Myocyte (in vitro differentiated cells): ENCODE measurements at regions not wholly inside any gene's neighbourhood (a gene's known extent, or its start where the extent isn't known, plus 50 kb on each side); places are given as distances from the start of the nearest gene placed in this dataset.

ENCODE experiments used
- DNase-seq: peaks from one replicate; pipeline ENCODE4 v3.0.0-alpha.2; 2012; ENCODE audit warnings: low read depth

DNA sequence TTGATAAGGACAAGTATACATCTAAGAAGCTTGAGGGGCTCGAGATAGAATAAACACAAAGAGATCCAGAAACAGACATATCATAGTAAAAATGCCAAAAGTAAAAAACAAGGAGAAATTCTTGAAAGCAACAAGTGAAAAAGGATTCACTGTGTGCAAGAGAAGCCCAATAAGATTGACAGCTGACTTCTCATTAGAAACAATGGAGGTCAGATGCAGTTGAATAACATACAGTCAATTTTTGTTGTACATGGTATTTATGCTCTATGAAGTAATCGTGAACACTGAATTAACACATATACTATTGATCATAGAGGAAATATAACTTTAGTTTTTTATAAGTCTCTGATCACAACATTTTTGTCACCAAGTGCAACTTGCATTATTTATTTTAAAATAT, 982.8 kb upstream of the SORCS1 start:
- no peak for DNase-seq

DNA sequence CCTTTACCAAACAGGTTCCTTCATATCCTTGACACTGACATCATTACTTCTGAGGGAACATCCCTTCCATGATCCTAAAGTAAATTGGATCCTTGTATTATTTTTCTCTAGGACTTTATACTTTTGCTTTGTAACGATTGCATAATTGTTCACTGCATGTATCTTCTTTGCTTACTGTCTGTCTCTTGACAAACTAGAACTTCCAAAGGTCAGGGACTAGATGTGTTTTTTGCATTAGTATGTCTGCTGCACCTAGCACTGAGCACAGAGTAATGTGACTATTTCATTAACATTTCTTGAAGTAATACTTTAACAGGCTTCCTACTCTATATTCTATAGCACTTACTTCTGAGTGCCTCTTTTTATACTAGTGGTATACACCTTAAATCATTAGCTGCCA, 976.6 kb upstream of the SORCS1 start:
- DNase-seq, result no peak

DNA sequence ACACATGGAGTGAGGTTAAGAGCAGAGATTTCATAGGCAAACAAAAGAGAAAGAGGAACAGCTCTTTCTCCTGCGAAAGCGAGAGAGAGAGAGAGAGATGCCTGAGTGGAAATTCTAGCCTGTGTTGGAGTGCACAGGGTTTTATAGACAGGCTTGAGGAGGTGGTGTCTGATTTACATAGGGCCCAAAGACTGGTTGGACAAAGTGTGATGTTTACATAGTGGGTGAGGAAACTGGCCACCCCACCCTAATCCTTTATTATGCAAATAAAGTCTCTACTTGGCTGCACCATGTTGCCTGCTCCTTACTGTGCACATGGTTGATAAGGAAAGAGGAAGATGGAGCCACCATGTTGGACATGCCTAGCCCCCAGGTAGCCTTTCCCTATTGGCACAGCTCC, 967.8 kb upstream of the SORCS1 start:
- no peak for DNase-seq

DNA sequence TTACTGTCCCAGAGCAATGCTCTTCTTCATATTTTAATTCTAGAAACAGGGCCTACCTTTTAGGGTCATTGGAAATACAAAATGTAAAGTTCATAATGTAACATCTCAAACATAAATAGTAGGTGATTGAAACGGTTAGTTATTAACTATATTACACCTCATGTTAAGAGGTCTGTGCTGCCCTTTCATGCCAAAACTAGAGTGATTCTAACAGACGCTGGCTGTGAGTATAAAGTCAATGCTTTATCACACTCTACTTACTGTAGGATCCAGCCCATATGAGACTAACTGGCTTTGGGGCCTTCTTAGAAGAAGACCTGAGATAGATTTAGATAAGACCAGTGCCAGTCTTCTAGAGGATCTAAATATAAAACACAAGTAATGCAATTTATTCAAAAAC, 966.1 kb upstream of the SORCS1 start:
- DNase-seq, result no peak

DNA sequence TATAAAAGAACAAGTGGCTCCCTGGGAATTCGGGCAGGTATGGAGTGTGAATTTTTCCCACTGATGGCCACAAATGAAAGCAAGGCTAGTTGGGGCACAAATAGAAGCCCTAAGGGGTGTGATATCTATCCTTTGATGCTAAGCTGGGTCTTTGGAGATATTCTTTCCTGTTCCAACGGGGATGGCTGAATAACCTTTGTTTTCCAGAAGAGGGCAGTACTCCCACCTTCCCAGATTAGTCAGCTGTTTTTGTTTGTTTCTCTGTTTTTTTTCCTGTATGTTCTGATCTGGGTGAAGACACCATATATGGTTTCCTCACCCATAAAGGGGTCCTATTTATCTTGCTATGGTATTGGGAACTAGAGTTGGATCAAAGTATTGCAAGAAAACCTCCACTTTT, 947.7 kb upstream of the SORCS1 start:
- no peak for DNase-seq

DNA sequence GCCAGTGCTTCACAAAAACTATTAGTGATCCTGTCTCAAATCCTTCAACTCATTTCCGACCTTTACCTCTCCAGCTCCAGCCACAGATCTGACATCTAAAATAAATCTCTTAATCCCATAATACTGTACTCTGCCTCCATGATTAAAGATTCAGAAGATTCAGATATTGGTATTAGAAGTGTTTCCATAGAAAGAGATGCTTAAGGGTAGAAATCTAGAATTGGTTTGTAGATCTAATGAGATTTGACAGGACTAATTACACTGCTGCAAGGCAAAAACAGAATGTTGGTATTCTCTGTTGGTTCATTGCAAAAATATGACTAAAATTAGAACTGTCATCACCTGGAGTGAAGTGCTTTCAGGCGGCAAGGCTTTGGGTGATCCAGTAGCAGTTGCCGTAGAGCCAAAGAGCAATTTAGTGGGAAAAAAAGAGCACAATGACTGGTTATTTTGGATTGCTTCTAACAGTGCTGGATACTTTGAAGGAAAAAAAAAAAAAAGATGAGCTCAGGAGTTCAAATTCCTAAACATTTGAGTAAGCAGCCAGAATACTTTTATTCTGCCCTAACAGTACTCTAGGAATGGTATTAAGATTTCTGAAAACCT, 940.1 kb upstream of the SORCS1 start:
- no peak for DNase-seq

DNA sequence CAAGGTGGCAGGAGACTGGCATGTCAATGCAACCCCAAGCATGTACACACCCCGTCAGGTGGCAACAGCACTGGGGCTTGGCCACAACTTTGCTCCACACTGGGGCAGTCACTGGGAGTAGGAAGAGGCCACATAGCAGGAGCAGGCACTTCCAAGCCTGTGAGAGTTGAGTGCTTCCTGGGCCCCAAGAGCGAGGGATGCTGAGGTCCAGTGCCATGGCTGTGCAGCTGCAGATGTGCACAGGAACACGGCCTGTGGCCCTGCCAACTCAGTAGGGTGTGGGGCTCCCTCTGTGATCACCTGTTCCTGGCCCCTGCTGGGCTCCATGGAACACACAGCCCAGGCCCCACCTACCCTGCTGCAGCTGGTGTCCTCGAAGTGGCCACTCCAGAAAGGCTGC, 932.8 kb upstream of the SORCS1 start:
- no peak for DNase-seq

DNA sequence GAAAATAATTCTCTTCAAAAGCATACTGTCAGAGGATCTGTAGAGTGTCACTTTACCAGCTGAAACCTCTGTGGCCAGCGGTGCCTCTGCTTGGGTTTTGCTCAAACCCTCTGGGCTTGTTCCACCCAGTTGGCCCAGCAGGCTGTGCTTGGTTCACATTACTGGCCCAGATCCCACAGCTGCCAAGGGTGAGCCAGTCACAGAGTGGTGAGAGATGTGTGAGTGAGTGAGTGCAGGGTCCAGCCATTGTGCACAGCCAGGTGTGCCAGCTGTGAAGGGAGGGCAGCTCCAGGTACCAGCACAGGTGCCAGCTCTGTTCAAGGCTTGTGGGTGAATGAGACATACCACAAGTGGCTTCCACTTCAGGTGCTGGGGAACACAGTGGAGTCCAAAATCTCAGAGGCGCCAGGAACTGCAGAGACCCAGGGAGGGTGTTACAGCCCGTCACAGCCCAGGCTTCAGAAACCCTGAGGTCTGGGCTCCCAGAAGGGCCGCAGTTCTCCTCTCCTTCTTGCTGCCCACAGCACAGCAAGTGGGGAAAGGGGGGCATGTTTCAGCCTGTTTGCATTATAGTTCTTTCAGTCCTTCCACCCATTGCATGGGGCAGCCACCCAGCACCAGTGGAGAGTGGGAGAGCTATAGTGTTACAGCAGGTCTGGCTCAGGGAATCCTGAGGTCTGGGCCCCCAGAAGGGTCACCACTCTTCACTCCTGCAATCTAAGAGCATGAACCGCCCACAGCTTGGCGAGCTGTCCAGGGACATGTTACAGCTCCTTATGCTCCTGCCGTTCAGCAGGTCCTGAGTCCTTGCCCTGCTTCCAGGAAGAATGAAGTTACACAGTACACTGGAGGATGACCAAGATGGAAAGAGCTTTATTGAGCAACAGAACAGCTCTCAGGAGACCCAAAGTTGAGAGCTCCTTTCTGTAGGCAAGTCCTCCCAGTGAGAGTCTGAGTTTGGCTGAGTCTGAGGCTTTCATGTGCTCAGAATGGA, 931.7 kb upstream of the SORCS1 start:
- DNase-seq, result no peak

DNA sequence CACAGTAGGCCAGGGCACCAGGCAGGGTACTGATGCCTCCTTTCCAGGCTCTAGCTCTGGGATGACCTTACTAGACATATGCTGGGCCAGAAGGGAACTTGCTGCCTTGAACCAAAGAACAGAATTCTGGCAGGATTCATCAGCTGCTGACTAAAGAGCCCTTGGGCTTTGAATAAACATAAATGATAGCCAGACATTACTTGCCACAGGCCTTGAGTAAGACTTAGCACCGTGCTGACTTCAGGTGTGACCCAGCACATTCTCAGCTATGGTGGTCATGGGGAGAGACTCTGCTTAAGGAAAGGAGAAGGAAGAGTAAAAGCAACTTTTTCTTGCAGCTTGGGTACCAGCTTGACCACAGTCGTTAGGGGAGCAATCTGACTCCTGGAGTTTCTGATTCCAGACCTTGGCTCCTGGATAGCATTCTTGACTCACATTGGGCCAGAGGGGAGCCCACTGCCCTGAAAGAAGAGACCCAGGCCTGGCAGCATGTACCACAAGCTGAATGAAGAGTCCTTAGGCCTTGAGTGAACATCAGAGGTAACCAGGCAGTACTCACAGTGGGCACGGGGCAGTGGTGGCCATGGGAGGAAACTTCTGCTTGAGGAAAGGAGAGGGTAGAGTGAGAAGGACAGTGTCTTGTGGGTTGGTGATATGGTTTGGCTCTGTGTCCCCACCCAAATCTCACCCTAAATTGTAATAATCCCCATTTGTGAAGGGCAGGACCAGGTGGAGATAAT, 926.1 kb upstream of the SORCS1 start:
- no peak for DNase-seq

DNA sequence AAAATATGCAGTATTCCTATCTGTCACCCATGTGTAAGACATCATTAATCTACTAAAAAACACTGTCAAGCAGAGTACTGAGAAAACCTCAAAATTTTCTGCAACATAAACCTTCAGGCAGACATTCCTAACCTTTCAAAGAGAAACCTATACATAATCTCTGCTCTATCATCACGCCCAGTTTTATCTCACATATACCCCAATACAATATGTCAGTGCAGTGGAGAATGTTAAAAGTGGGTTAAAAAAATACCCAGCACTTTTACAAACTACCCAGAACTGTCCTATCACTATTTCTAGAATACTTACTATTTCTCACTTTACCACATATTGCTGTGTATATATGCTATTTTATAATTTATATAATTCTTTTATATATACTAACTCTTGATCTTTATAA, 922.0 kb upstream of the SORCS1 start:
- DNase-seq, result no peak

DNA sequence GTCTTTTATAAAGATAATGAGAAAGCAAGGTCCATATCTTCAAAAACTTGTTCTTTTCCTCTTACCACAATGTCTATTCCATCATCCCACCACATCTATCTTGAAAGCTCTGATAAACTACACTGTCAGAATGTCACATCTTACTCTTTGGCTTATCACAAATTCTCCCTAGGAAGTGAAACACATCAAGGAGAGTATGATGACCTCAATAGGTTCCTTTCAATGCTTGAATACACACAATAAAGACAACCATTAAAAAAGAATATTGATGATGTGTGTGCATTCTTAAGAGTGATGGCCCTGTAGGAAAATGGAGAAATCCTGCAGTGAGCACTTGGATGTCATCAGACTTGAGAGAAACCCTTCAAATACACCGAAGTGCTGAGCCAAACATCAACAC, 918.1 kb upstream of the SORCS1 start:
- DNase-seq, result no peak

DNA sequence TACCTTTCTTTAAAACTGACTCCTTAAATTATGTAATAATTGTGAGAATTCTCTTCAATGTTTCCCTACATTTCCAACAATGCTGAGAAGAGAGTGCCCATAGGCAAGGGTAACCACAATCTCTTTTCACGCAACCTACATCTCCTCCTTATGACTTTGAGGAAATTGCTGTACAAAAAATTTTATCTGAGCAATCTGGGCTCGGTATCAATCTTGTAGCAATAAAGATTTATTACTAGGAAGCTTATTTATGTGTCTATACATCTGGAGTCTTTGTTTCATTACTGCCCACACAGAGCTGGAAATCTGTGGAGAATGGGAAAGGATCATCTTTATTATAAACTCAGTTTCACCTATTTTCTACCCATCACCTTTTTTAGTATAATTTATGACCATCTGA, 913.8 kb upstream of the SORCS1 start:
- DNase-seq, result no peak

DNA sequence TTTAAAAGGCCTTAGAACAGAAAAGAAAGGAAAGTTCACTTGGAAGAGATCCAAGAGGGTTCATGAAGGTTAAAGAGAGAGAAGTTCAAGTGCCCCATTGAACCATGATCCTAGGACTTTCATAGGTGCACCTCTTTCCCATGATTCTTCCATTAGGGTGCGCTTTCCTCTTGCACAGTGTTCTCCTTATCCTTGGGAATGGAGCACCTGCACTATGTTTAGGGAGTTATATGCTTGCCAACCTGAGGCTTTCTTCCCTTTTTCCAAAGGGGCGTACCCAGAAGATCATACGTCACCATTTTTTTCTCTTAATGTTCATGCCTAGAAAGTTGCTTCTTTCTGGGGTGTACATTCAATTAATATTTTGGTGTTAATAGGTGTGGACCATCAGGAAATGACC, 908.0 kb upstream of the SORCS1 start:
- no peak for DNase-seq

DNA sequence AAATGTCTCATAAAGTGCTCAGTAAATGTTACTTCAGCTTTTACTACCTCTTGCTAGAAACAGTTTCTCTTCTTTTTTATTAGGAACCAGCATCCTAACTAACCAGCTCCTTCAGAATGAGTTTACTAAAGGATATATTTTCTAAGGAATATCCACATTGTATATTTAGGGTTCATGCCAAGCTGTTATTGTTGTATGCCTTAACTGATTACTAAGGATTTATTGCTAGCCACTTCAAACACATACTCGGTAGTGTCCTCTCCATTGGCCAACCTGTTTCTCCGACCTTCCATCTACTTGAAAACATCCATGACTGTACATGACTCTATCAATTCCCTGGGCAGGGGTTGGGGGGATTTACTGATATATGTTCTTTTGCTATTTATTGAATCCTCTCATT, 906.3 kb upstream of the SORCS1 start:
- no peak for DNase-seq

DNA sequence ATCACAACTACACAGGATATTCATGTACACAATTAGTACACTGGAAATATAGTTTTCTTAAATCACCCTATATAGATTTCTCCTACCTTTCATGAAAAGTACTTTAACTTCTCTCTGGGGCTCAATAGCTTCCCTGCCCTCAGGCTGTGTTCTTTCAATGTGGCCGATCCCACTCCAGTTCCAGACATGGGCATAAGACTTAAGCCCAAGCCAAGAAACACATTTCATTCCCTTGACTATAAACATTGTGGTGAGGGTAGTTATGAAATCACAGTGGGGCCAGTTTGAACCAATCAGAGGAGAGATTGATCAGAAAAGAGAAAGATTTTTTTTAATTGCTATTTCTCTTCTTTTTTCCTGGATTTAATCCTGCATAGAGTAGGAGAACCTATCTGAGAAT, 904.6 kb upstream of the SORCS1 start:
- no peak for DNase-seq

DNA sequence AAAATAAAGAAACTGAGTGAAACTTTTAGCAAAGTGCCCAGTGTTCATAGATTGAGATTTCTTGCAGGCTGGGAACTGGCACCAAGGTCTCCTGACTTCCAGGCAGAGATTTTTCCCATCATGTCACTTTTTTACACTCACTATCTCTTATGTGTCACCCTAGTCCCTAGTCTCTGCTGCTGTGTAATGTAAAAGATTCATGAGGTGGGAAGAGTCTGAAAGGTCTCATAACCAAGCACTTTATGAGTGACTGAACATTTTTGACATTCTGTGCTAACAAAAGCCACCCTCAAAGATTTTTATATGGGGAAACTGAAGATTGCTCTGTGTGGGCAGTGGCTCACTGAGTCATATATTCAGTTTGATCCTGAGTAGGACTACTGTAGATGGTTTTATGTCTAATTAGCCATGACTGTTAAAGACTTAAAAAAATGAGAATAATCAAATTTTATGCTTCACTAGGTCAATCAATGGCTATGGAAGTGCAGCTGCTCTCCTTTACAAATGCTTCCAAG, 900.3 kb upstream of the SORCS1 start:
- no peak for DNase-seq

DNA sequence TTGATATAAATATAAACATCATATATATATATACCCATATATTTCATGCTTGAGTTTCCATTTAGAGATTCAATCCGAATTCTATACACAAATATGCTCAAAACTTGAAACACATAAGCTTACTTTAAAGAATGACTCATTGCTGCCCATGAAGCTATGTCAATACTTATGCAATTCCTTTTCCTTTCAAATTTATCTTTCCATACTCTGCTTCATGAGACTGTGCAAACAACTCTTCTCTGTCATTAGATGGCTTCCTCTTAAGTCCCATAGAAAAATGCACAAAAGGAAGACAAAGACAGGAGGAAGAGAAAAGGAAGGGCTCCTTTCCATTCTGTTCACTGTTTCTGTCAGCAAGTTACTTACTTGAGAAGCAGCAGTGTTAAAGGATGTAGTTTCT, 895.7 kb upstream of the SORCS1 start:
- no peak for DNase-seq

DNA sequence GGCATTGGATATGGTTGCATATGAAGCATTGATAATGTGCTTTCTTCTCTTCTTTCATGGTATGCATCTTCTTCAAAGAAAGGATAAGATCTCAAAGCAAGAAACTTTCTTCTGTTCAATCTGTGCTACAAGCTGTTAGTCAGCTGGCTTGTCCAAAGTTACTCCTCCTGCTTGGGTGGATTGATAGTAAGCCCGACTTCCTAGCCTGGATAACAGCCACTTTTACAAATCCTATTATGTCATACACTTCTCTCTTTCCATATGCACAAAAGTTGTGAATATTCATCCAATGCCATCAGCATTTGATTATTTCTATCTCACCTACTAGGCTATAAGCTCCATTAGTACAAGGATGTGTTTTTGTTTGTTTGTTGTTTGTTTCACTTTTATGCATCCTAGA, 891.0 kb upstream of the SORCS1 start:
- no peak for DNase-seq

DNA sequence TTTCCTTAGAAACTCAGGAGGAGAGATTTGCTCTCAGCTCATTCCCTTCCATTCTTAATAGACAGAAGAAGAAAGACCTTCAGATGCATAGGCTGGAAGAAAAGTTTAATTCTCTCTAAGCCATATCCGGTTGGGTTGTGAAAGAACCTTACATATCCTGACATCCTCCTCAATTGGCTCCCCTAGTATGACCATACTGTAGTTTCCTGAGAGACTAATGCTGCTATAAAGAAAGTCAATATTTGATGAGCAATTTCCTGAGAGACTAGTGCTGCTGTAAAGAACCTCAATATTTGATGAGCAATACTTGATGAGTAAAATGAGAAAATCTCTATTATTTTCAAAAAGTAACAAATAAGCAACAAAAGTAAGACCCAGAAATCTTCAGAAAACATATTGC, 888.5 kb upstream of the SORCS1 start:
- no peak for DNase-seq

DNA sequence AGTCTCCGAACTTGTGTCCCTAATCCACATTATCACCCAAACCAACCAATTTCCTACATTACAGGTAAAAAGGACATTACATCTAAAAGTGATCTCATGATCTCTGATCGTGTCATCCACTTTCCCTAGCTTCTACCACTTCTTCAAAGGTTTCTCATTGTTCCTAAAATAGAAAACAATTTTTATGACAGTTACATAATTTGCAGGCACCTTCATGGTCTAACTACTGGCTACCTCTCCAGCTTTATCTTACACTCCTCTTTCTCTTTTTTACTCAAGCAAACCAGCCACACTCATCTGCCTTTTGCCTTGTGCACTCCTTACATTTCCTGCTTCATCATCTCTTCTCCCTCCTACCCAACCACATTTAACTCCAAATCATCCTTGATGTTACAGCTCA, 886.7 kb upstream of the SORCS1 start:
- DNase-seq, result no peak

DNA sequence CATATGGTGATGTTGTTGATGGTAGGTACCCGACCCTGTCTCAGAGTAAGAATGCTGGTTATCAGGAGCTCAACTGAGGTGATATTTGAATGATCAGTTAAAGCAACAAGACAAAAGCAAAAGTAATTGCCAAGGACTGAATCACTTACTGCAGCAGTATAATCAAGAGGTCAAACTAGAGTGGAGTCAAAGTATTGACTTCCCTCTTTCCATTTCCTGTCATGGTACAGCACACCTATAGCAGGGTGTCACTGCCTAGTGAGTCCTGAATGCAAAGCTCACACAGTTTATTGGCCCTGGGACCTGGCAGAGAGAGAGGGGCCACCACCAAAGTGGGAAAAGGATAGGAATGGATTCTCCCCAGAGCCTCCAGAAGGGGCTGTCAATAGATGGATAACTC, 886.1 kb upstream of the SORCS1 start:
- no peak for DNase-seq

DNA sequence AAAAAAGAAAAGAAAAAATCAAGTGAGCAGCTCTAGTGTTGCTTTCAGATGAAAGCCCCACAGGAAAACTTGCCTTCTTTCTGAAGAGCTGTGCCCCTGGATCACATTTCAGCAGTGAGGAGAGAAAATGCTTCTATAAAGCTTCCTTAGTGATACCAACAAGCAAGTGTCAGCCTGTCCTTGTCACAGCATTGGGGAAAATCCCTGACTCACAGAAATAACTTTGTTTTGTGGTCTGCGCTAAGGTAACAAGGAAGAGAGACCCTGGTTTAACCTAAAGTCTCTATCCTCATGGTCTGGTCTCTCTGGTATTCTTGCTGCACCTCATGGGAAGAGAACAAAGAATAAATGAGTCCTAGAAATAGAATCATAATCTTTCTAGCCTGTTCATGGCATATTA, 885.2 kb upstream of the SORCS1 start:
- DNase-seq, result no peak
